ENCODE measurements at regions not wholly inside any gene's neighbourhood (a gene's known extent, or its start where the extent isn't known, plus 50 kb on each side); places are given as distances from the start of the nearest gene placed in this dataset.

GRCh38 chr4:85423431-85423830 is 51.5 kb upstream of the ARHGAP24 start:
- no peak for TF ChIP-seq CTCF (conservative IDR thresholded peaks at IDR 0.05; ENCODE audit: low read depth, low read length)
- TF ChIP-seq EZH2phosphoT487 (IDR thresholded peaks at IDR 0.05; ENCODE audit: borderline replicate concordance, low read length) = no peak
